ENCODE measurements at regions not wholly inside any gene's neighbourhood (a gene's known extent, or its start where the extent isn't known, plus 50 kb on each side); places are given as distances from the start of the nearest gene placed in this dataset.
"Not testable (repeated sequence)": the region's sequence is repeated elsewhere in the genome, so short reads cannot be mapped to it uniquely, and the experiment has no call there.

- Histone ChIP-seq H3K14ac (ENCODE audit: low read length) (no peak overlapping the region), H3K27me3 (ENCODE audit: insufficient read depth, low read length) (no peaks in the 10 kb centered on the region), H3K18ac (ENCODE audit: low read length) (no peak overlapping the region), H3K23ac (ENCODE audit: low read length) (no peak overlapping the region), H2BK12ac (ENCODE audit: low read length) (no peak overlapping the region), H3K9ac (ENCODE audit: low read length) (no peak overlapping the region), H4K91ac (ENCODE audit: low read depth, low read length) (no peak overlapping the region), H3K79me1 (ENCODE audit: low read length) (no peaks in the 10 kb centered on the region), H3K36me3 (ENCODE audit: control insufficient read depth in 1 of 2, insufficient read depth in 2 of 2, low read length in 2 of 2) (no peaks in the 10 kb centered on the region), H3K9me3 (ENCODE audit: insufficient read depth, low read depth, low read length) (peaks cover 2% of the 10 kb centered on the region), H3K4ac (ENCODE audit: low read depth, low read length) (no peak overlapping the region), H4K12ac (ENCODE audit: low read depth, low read length) (no peak overlapping the region), H3K4me2 (ENCODE audit: low read length) (no peak overlapping the region), H3K27ac (ENCODE audit: low read depth, low read length) (no peak overlapping the region), H2BK120ac (ENCODE audit: insufficient read depth, low read length, poor library complexity) (no peak overlapping the region), H4K8ac (ENCODE audit: low read depth, low read length) (no peak overlapping the region), H3K79me2 (ENCODE audit: control insufficient read depth, insufficient read depth, low read length, poor library complexity) (no peaks in the 10 kb centered on the region), H2BK5ac (ENCODE audit: low read depth, low read length, poor library complexity) (no peak overlapping the region), H3K4me1 (ENCODE audit: control insufficient read depth in 1 of 2, insufficient read depth in 2 of 2, low read length in 2 of 2) (no peaks in the 10 kb centered on the region), H2AFZ (ENCODE audit: insufficient read depth, low read length, poor library complexity) (no peak overlapping the region), H3K4me3 (ENCODE audit: low read depth, low read length) (no peak overlapping the region), H2AK5ac (ENCODE audit: low read length) (no peak overlapping the region)
- no CpG with 5 or more reads among the region's 2 CpGs for WGBS (ENCODE audit: extremely low coverage, insufficient coverage, insufficient read length)
- no peak for DNase-seq
Measured at GRCh38 chr21:28124541-28124940, 868.1 kb downstream of the LTN1 start.

- no peak overlapping the region for H3K23ac ChIP-seq (ENCODE audit: low read length)
Measured at GRCh38 chr21:28118570-28118969, 874.1 kb downstream of the LTN1 start.

GRCh38 chr21:28114986-28115385 lies 877.7 kb downstream of the LTN1 start:
- not testable (repeated sequence) for H3K79me1 ChIP-seq (ENCODE audit: low read length); H3K18ac ChIP-seq (ENCODE audit: low read length); H2AK5ac ChIP-seq (ENCODE audit: low read length); H4K8ac ChIP-seq (ENCODE audit: low read depth, low read length); H4K91ac ChIP-seq (ENCODE audit: low read depth, low read length); H3K14ac ChIP-seq (ENCODE audit: low read length); DNase-seq; H3K4me2 ChIP-seq (ENCODE audit: low read length); H3K4ac ChIP-seq (ENCODE audit: low read depth, low read length); H2BK5ac ChIP-seq (ENCODE audit: low read depth, low read length, poor library complexity); H2BK12ac ChIP-seq (ENCODE audit: low read length); H3K79me2 ChIP-seq (ENCODE audit: control insufficient read depth, insufficient read depth, low read length, poor library complexity); H3K27me3 ChIP-seq (ENCODE audit: insufficient read depth, low read length); H3K9me3 ChIP-seq (ENCODE audit: insufficient read depth, low read depth, low read length); H2AFZ ChIP-seq (ENCODE audit: insufficient read depth, low read length, poor library complexity); H3K27ac ChIP-seq (ENCODE audit: low read depth, low read length); H4K12ac ChIP-seq (ENCODE audit: low read depth, low read length); H3K36me3 ChIP-seq (ENCODE audit: control insufficient read depth in 1 of 2, insufficient read depth in 2 of 2, low read length in 2 of 2); H3K23ac ChIP-seq (ENCODE audit: low read length); H3K4me3 ChIP-seq (ENCODE audit: low read depth, low read length); H3K9ac ChIP-seq (ENCODE audit: low read length); H2BK120ac ChIP-seq (ENCODE audit: insufficient read depth, low read length, poor library complexity); H3K4me1 ChIP-seq (ENCODE audit: control insufficient read depth in 1 of 2, insufficient read depth in 2 of 2, low read length in 2 of 2)
- no CpG with 5 or more reads among the region's 5 CpGs for WGBS (ENCODE audit: extremely low coverage, insufficient coverage, insufficient read length)

More at GRCh38 chr21:28118570-28118969, 874.1 kb downstream of the LTN1 start:
- H3K27ac ChIP-seq (ENCODE audit: low read depth, low read length) = no peak overlapping the region
- no peak overlapping the region for H3K14ac ChIP-seq (ENCODE audit: low read length)
- no peak overlapping the region for H3K4me2 ChIP-seq (ENCODE audit: low read length)
- H3K9me3 ChIP-seq (ENCODE audit: insufficient read depth, low read depth, low read length) = peaks cover 3% of the 10 kb centered on the region
- no peaks in the 10 kb centered on the region for H3K79me2 ChIP-seq (ENCODE audit: control insufficient read depth, insufficient read depth, low read length, poor library complexity)
- no peak overlapping the region for H2AK5ac ChIP-seq (ENCODE audit: low read length)
- no peak for DNase-seq
- no peaks in the 10 kb centered on the region for H3K4me1 ChIP-seq (ENCODE audit: control insufficient read depth in 1 of 2, insufficient read depth in 2 of 2, low read length in 2 of 2)
- H3K18ac ChIP-seq (ENCODE audit: low read length) = no peak overlapping the region
- no peak overlapping the region for H3K9ac ChIP-seq (ENCODE audit: low read length)
- H4K91ac ChIP-seq (ENCODE audit: low read depth, low read length) = no peak overlapping the region
- H2BK120ac ChIP-seq (ENCODE audit: insufficient read depth, low read length, poor library complexity) = no peak overlapping the region
- H2AFZ ChIP-seq (ENCODE audit: insufficient read depth, low read length, poor library complexity) = no peak overlapping the region
- H2BK5ac ChIP-seq (ENCODE audit: low read depth, low read length, poor library complexity) = no peak overlapping the region
- no peaks in the 10 kb centered on the region for H3K79me1 ChIP-seq (ENCODE audit: low read length)
- no peak overlapping the region for H3K4ac ChIP-seq (ENCODE audit: low read depth, low read length)
- H2BK12ac ChIP-seq (ENCODE audit: low read length) = no peak overlapping the region
- no CpG with 5 or more reads among the region's 3 CpGs for WGBS (ENCODE audit: extremely low coverage, insufficient coverage, insufficient read length)
- H3K36me3 ChIP-seq (ENCODE audit: control insufficient read depth in 1 of 2, insufficient read depth in 2 of 2, low read length in 2 of 2) = no peaks in the 10 kb centered on the region
- H4K8ac ChIP-seq (ENCODE audit: low read depth, low read length) = no peak overlapping the region
- H3K27me3 ChIP-seq (ENCODE audit: insufficient read depth, low read length) = no peaks in the 10 kb centered on the region
- H4K12ac ChIP-seq (ENCODE audit: low read depth, low read length) = no peak overlapping the region
- H3K4me3 ChIP-seq (ENCODE audit: low read depth, low read length) = no peak overlapping the region

- H3K79me1 ChIP-seq (ENCODE audit: low read length) = no peaks in the 10 kb centered on the region
- no peak overlapping the region for H2BK12ac ChIP-seq (ENCODE audit: low read length)
- no peaks in the 10 kb centered on the region for H3K36me3 ChIP-seq (ENCODE audit: control insufficient read depth in 1 of 2, insufficient read depth in 2 of 2, low read length in 2 of 2)
- H3K4ac ChIP-seq (ENCODE audit: low read depth, low read length) = no peak overlapping the region
- H3K23ac ChIP-seq (ENCODE audit: low read length) = no peak overlapping the region
- no peak overlapping the region for H3K9ac ChIP-seq (ENCODE audit: low read length)
- H2AFZ ChIP-seq (ENCODE audit: insufficient read depth, low read length, poor library complexity) = no peak overlapping the region
- H4K8ac ChIP-seq (ENCODE audit: low read depth, low read length) = no peak overlapping the region
- no peak overlapping the region for H3K14ac ChIP-seq (ENCODE audit: low read length)
- H3K4me1 ChIP-seq (ENCODE audit: control insufficient read depth in 1 of 2, insufficient read depth in 2 of 2, low read length in 2 of 2) = no peaks in the 10 kb centered on the region
- H2BK120ac ChIP-seq (ENCODE audit: insufficient read depth, low read length, poor library complexity) = no peak overlapping the region
- H3K4me2 ChIP-seq (ENCODE audit: low read length) = no peak overlapping the region
- H3K9me3 ChIP-seq (ENCODE audit: insufficient read depth, low read depth, low read length) = no peaks in the 10 kb centered on the region
- no peak overlapping the region for H3K27ac ChIP-seq (ENCODE audit: low read depth, low read length)
- H3K27me3 ChIP-seq (ENCODE audit: insufficient read depth, low read length) = no peaks in the 10 kb centered on the region
- H3K4me3 ChIP-seq (ENCODE audit: low read depth, low read length) = no peak overlapping the region
- no peak overlapping the region for H2BK5ac ChIP-seq (ENCODE audit: low read depth, low read length, poor library complexity)
- no peaks in the 10 kb centered on the region for H3K79me2 ChIP-seq (ENCODE audit: control insufficient read depth, insufficient read depth, low read length, poor library complexity)
- no peak overlapping the region for H4K91ac ChIP-seq (ENCODE audit: low read depth, low read length)
- no peak overlapping the region for H2AK5ac ChIP-seq (ENCODE audit: low read length)
- H4K12ac ChIP-seq (ENCODE audit: low read depth, low read length) = no peak overlapping the region
- no peak for DNase-seq
- H3K18ac ChIP-seq (ENCODE audit: low read length) = no peak overlapping the region
Measured at GRCh38 chr21:28113718-28114117, 879.0 kb downstream of the LTN1 start.
